Ishikawa (cell line): ENCODE measurements at regions not wholly inside any gene's neighbourhood (a gene's known extent, or its start where the extent isn't known, plus 50 kb on each side); places are given as distances from the start of the nearest gene placed in this dataset.

ENCODE experiments used
- MAX ChIP-seq: IDR thresholded peaks from 2 replicates; pipeline ENCODE4 v1.6.1; 2012
- REST ChIP-seq: IDR thresholded peaks from 2 replicates; pipeline ENCODE4 v1.6.1; 2012; ENCODE audit warnings: low read depth, mild to moderate bottlenecking

GRCh38 chr10:31702954-31703353, 225.7 kb downstream of the ARHGAP12 start:
- no peak for TF ChIP-seq REST
- no peak for TF ChIP-seq MAX
